CD14-positive monocyte (primary cell): ENCODE measurements at regions not wholly inside any gene's neighbourhood (a gene's known extent, or its start where the extent isn't known, plus 50 kb on each side); places are given as distances from the start of the nearest gene placed in this dataset.

Experiments
- DNase-seq, 3 donors: peaks; one replicate each; pipeline ENCODE4 v3.0.0-alpha.2; 2011 to 2022
- H2AFZ ChIP-seq: 2 replicates; pipeline ENCODE4 v1.6.0; 2012; ENCODE audit warnings: mild to moderate bottlenecking, low read depth, low read length, inconsistent platforms; ENCODE audit not compliant: insufficient read depth, poor library complexity, severe bottlenecking
- H3K27ac ChIP-seq, 2 donors: 1 replicate in 1 of 2; 2 replicates in 1 of 2; pipeline ENCODE4 v1.5.1; 2012 to 2013; ENCODE audit warnings: low read length in 2 of 2, control low read depth in 1 of 2, inconsistent platforms in 1 of 2, low read depth in 1 of 2, mild to moderate bottlenecking in 1 of 2
- H3K27me3 ChIP-seq, 2 donors: one replicate each; pipeline versions ENCODE4 v1.6.0 to v1.6.1; 2011 to 2013; ENCODE audit warnings: low read length in 2 of 2; ENCODE audit not compliant: control insufficient read depth in 2 of 2, insufficient read depth in 2 of 2
- H3K36me3 ChIP-seq, 2 donors: replicated peaks in 1 of 2; 1 replicate in 1 of 2; 2 replicates in 1 of 2; pipeline versions ENCODE4 v1.5.1 to v1.6.1; 2012 to 2013; ENCODE audit warnings: low read length in 2 of 2, control low read depth in 1 of 2, inconsistent platforms in 1 of 2, mild to moderate bottlenecking in 1 of 2; ENCODE audit not compliant: insufficient read depth in 2 of 2, control insufficient read depth in 1 of 2
- H3K4me1 ChIP-seq, 2 donors: 1 replicate in 1 of 2; 2 replicates in 1 of 2; pipeline versions ENCODE4 v1.5.1 to v1.6.1; 2012 to 2013; ENCODE audit warnings: low read length in 2 of 2, control low read depth in 1 of 2, inconsistent platforms in 1 of 2, mild to moderate bottlenecking in 1 of 2, moderate library complexity in 1 of 2; ENCODE audit not compliant: insufficient read depth in 2 of 2, control insufficient read depth in 1 of 2
- H3K4me2 ChIP-seq: replicated peaks from 2 replicates; pipeline ENCODE3; 2012; ENCODE audit warnings: low read length, moderate library complexity, mild to moderate bottlenecking; ENCODE audit not compliant: poor library complexity, severe bottlenecking; ENCODE audit errors: extremely low read depth
- H3K4me3 ChIP-seq, 3 experiments: fragments of 200-600 bp in 1 of 3; sonication (generic) in 1 of 3; replicated peaks in 1 of 3; 1 replicate in 2 of 3; 2 replicates in 1 of 3; pipeline ENCODE4 v1.5.1; 2011 to 2013; ENCODE audit warnings: low read length in 3 of 3, mild to moderate bottlenecking in 3 of 3, control low read depth in 2 of 3, low read depth in 2 of 3, inconsistent platforms in 1 of 3, moderate library complexity in 1 of 3
- H3K79me2 ChIP-seq: 2 replicates; pipeline ENCODE4 v1.6.0; 2012; ENCODE audit warnings: mild to moderate bottlenecking, control low read depth, inconsistent platforms, low read length, moderate library complexity; ENCODE audit not compliant: insufficient read depth
- H3K9ac ChIP-seq: 2 replicates; pipeline ENCODE4 v1.6.0; 2017; ENCODE audit warnings: low read length, mild to moderate bottlenecking; ENCODE audit not compliant: insufficient read depth, poor library complexity, severe bottlenecking
- H3K9me3 ChIP-seq, 2 donors: replicated peaks in 1 of 2; 1 replicate in 1 of 2; 2 replicates in 1 of 2; pipeline versions ENCODE4 v1.5.1 to v1.6.1; 2012 to 2013; ENCODE audit warnings: low read length in 2 of 2, control low read depth in 1 of 2; ENCODE audit not compliant: control insufficient read depth in 1 of 2, insufficient read depth in 1 of 2
- H4K20me1 ChIP-seq: 2 replicates; pipeline ENCODE4 v1.6.0; 2012; ENCODE audit warnings: mild to moderate bottlenecking, low read length, control low read depth, moderate library complexity; ENCODE audit not compliant: insufficient read depth
- H3K27ac Mint-ChIP-seq, 7 donors: one replicate each; pipeline ENCODE4 v1.8.0; 2020; ENCODE audit warnings: mild to moderate bottlenecking in 7 of 7, mixed read lengths in 7 of 7, moderate library complexity in 6 of 7, inconsistent platforms in 2 of 7
- H3K27me3 Mint-ChIP-seq, 3 donors: one replicate each; pipeline ENCODE4 v1.8.0; 2021 to 2022; ENCODE audit warnings: low read depth in 3 of 3, mild to moderate bottlenecking in 3 of 3, mixed read lengths in 3 of 3, moderate library complexity in 3 of 3, inconsistent platforms in 1 of 3
- H3K36me3 Mint-ChIP-seq, 2 donors: one replicate each; pipeline ENCODE4 v1.8.0; 2020; ENCODE audit warnings: mixed read lengths in 2 of 2, inconsistent platforms in 1 of 2, mild to moderate bottlenecking in 1 of 2
- H3K4me1 Mint-ChIP-seq: one replicate; pipeline ENCODE4 v1.8.0; 2020; ENCODE audit warnings: mild to moderate bottlenecking, mixed read lengths
- H3K4me3 Mint-ChIP-seq, 2 donors: one replicate each; pipeline ENCODE4 v1.8.0; 2020; ENCODE audit warnings: mild to moderate bottlenecking in 2 of 2, mixed read lengths in 2 of 2, moderate library complexity in 1 of 2
- H3K9me3 Mint-ChIP-seq, 7 donors: one replicate each; pipeline ENCODE4 v1.8.0; 2020 to 2022; ENCODE audit warnings: mixed read lengths in 7 of 7, mild to moderate bottlenecking in 6 of 7, moderate library complexity in 6 of 7, inconsistent platforms in 2 of 7
- WGBS: methylation state at CpG from one replicate; pipeline ENCODE4 v1.1.5; 2013; ENCODE audit warnings: missing lambda C conversion rate; ENCODE audit not compliant: insufficient coverage; 5-methylcytosine and 5-hydroxymethylcytosine counted together
- intact Hi-C, 2 donors: fragments of 100-400 bp; cut with micrococcal nuclease; formaldehyde crosslinking; loops; one replicate each; pipeline versions ENCODE4 v1.15.0 to v1.15.1; 2023
- TF ChIP-seq, protein P1 (sequence below): fragments of 200-600 bp; IDR thresholded peaks from one replicate; pipeline ENCODE4 v1.8.0; 2022; ENCODE audit warnings: antibody characterized with exemption, mild to moderate bottlenecking

DNA sequence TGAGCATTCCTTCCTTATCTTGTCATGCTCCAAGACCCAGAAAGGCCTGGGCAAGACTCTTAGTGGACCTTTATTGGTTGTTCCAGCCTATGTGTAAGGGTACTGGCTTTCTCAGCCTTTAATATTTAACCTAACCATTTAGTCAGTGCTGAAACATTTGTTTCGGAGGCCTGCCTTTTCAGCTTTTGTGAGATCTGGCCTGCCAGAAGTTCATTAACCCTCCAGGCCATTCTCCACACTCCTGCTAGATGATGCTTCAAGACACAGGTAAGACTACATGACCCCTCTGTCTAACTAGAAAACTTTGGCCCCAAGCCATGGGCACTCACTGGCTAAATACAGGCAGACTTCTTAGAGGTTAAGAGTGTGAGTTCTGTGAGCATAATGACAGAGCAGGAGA is 138.4 kb upstream of the ZP4 start:
- Mint-ChIP-seq H3K4me1 (no peaks in the 10 kb centered on the region), H3K4me3 (no peak overlapping the region), H3K36me3 (no peaks in the 10 kb centered on the region), H3K27ac (no peak overlapping the region), H3K9me3 (peaks cover 5 to 11% (median 8%) of the 10 kb centered on the region in 7 donors), H3K27me3 (peaks cover 0 to 1% (median 0%) of the 10 kb centered on the region in 3 donors)
- H3K4me3 ChIP-seq: no peak overlapping the region
- no peaks in the 10 kb centered on the region for H3K79me2 ChIP-seq
- TF ChIP-seq, protein P1, sequence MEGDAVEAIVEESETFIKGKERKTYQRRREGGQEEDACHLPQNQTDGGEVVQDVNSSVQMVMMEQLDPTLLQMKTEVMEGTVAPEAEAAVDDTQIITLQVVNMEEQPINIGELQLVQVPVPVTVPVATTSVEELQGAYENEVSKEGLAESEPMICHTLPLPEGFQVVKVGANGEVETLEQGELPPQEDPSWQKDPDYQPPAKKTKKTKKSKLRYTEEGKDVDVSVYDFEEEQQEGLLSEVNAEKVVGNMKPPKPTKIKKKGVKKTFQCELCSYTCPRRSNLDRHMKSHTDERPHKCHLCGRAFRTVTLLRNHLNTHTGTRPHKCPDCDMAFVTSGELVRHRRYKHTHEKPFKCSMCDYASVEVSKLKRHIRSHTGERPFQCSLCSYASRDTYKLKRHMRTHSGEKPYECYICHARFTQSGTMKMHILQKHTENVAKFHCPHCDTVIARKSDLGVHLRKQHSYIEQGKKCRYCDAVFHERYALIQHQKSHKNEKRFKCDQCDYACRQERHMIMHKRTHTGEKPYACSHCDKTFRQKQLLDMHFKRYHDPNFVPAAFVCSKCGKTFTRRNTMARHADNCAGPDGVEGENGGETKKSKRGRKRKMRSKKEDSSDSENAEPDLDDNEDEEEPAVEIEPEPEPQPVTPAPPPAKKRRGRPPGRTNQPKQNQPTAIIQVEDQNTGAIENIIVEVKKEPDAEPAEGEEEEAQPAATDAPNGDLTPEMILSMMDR: no peak
- no peaks in the 10 kb centered on the region for H3K27me3 ChIP-seq
- H2AFZ ChIP-seq: no peak overlapping the region
- intact Hi-C loops: no loop called here
- no peaks in the 10 kb centered on the region for H4K20me1 ChIP-seq
- H3K4me2 ChIP-seq: no peak overlapping the region
- H3K4me1 ChIP-seq: no peaks in the 10 kb centered on the region
- no peak overlapping the region for H3K27ac ChIP-seq
- H3K9me3 ChIP-seq: peaks cover 3 to 5% of the 10 kb centered on the region in 2 donors
- DNase-seq: no peak
- no peaks in the 10 kb centered on the region for H3K36me3 ChIP-seq
- 100% methylated on average over 1 of the region's 1 CpG for WGBS
- H3K9ac ChIP-seq: no peak overlapping the region

DNA sequence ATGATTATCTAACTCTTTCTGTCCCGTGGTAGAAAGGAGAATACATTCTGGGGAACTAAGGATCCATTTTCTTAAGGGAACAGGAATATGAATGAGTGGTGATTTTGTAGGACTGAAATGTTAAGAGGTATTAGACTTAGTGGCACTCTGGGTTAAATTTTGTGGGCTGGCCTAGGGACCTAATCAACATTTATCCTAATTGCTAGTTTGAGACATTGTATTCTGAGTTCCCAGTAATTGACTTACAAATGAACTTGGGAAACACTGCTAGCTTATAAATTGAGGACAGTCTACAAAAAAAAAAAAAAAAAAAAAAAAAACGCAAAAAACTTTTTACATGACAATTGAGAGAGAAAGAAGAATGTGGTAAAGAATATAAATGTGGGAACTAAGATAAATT is 136.6 kb upstream of the ZP4 start:
- intact Hi-C loops: no loop called here
- Histone ChIP-seq H3K4me1 (no peaks in the 10 kb centered on the region), H3K9ac (no peak overlapping the region), H3K27me3 (no peaks in the 10 kb centered on the region), H3K9me3 (peaks cover 0 to 3% of the 10 kb centered on the region in 2 donors), H4K20me1 (no peaks in the 10 kb centered on the region), H3K79me2 (no peaks in the 10 kb centered on the region), H3K4me2 (no peak overlapping the region), H2AFZ (no peak overlapping the region), H3K36me3 (no peaks in the 10 kb centered on the region), H3K4me3 (no peak overlapping the region), H3K27ac (no peak overlapping the region)
- no peak for DNase-seq
- no peak overlapping the region for H3K4me3 Mint-ChIP-seq
- H3K9me3 Mint-ChIP-seq: peaks cover 2 to 12% (median 7%) of the 10 kb centered on the region in 7 donors
- TF ChIP-seq, protein P1: no peak
- no CpG with 5 or more reads among the region's 2 CpGs for WGBS
- no peaks in the 10 kb centered on the region for H3K4me1 Mint-ChIP-seq
- H3K27me3 Mint-ChIP-seq: peaks cover 0 to 2% (median 0%) of the 10 kb centered on the region in 3 donors
- no peak overlapping the region for H3K27ac Mint-ChIP-seq
- no peaks in the 10 kb centered on the region for H3K36me3 Mint-ChIP-seq
